GM18907 (cell line): ENCODE measurements at regions not wholly inside any gene's neighbourhood (a gene's known extent, or its start where the extent isn't known, plus 50 kb on each side); places are given as distances from the start of the nearest gene placed in this dataset.

Experiments
- ATAC-seq: cut with Tn5 transposase; IDR thresholded peaks from one replicate; pipeline ENCODE4 v1.9.1; 2021; ENCODE audit warnings: mild to moderate bottlenecking, moderate library complexity; ENCODE audit not compliant: unreplicated experiment

- ATAC-seq: no peak
Measured at GRCh38 chr1:228914700-228915099, 179.4 kb downstream of the RHOU start.

DNA sequence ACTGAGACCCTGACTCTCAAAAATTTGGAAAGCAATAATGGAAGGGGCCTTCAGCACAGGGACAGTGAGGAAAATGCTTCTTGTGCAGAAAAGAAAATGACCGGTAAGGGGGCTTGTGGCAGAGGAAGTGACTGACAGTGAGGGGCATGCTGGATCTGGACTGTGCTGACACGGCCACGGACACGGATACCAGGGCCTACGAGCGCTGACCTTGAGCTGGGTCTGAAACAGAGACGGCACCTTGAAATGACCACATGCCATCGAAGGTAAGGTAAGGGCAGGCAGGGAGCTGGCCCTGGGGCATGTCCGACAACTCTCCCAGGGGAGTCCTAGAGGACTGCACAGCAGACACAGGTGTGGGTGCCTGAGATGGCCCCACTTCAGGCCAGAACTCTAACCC, 182.1 kb downstream of the RHOU start:
- ATAC-seq: no peak

- no peak for ATAC-seq
Measured at GRCh38 chr1:228917755-228918154, 182.5 kb downstream of the RHOU start.

GRCh38 chr1:228918335-228918734, 183.1 kb downstream of the RHOU start:
- no peak for ATAC-seq

DNA sequence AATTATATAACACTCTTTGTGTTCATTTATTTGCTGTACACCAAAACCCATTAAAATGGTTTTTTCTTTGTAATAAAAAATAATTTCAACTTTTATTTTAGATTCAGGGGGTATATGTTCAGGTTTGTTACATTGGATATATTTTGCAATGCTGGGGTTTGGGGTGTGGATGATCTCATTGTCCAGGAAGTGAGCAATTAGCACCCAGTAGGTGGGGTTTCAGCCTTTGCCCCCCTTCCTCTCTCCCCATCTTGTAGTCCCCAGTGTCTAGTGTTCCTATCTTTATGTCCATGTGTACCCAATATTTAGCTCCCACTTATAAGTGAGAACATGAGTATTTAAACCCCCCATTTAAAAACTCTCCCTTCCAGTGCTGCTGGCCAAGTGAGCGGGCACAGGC, 184.6 kb downstream of the RHOU start:
- no peak for ATAC-seq

DNA sequence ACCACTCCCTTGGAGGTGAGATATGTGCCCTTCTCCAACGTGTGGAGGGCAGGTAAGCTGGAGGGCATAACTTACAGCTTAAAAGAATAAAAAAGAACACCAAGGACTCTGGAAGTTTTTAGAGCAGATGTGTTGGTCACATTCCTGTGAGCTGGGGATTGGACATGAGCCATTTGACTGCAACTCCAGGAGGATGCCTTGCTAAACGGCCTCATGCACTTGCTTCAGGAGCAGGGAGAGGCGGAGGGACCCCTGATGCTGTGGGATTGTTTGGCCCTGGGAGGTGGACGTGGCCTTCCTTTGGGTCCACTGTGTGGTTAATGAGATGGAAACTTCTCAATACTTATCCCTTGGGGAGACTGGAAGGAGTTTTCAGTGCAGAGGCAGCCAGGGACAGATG, 185.6 kb downstream of the RHOU start:
- no peak for ATAC-seq

GRCh38 chr1:228921481-228921880, 186.2 kb downstream of the RHOU start:
- no peak for ATAC-seq

DNA sequence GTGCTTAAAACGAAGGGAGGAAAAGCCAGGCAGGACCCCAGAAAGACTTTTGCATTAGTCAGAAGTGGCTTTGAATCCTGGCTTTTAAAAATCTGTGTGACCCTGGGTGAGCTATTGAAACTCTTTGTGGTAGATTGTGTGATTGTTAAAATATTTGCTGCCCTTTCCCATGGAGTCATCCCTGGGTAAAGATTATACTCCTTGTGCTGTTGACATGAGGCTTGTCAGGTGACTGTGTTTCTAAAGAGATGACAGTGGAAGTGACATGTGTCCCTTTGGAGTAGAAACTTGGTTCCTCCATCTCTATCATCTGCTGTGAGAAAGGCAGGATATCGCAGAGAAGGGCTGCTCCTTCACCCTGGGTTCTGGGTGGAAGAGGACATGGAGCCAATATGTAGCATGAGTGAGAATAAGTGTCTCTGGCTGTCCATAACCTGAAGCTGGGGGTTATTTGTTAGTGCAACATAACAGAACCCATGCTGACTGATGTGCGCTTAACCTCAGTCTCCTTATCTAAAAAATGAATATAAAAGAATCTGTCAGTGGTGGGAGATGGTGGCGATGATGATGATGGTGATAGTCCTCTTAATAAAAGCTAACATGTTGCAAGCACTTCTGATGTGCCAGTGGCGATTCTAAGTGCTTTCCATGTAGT, 187.6 kb downstream of the RHOU start:
- ATAC-seq: no peak

GRCh38 chr1:228923973-228924686, 188.9 kb downstream of the RHOU start:
- ATAC-seq: no peak

- ATAC-seq: no peak
Measured at GRCh38 chr1:228925691-228926090, 190.4 kb downstream of the RHOU start.

DNA sequence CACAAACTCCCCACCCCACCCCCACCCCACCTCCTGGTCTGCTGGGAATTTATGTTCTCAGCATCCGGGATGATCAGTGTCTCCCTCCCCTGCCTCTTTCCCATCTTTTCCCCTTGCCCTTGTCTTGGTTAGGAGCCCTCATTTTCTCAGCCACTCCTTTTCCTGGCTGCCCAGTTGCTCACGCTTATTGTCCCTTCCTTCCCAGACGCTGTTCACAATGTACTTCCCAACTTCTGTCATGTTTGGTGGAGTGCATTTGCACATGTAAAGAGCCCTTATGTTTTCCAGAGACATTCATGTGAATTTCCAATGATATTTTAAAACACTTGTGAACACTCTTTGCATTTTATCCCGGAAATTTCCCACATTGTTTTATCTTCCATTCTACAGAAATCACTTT, 192.1 kb downstream of the RHOU start:
- no peak for ATAC-seq

- no peak for ATAC-seq
Measured at GRCh38 chr1:228927946-228928898, 192.9 kb downstream of the RHOU start.

- ATAC-seq: no peak
Measured at GRCh38 chr1:228929476-228930027, 194.3 kb downstream of the RHOU start.

DNA sequence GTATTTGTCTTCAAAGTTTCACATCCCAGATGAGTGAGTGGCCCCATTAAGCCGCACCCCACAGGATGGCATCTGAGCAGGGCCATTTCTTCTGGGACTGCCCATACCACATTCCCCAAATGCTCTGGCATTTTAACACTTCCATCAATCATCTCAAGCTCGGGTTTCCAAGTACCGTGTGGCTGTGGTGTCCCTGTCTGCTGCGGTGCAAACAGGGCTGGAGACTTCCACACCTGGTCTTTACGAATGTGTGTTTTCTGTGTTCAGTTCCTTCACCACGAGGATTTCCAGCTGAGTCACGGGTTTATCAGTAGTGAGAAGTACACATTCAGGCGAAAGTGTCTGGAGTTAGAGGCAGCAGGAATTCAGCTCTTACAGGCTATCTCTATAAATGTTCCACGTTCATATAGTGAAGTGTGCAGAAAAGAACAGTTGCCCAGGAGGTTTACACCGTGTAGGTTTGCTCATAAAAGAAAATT, 195.2 kb downstream of the RHOU start:
- no peak for ATAC-seq

DNA sequence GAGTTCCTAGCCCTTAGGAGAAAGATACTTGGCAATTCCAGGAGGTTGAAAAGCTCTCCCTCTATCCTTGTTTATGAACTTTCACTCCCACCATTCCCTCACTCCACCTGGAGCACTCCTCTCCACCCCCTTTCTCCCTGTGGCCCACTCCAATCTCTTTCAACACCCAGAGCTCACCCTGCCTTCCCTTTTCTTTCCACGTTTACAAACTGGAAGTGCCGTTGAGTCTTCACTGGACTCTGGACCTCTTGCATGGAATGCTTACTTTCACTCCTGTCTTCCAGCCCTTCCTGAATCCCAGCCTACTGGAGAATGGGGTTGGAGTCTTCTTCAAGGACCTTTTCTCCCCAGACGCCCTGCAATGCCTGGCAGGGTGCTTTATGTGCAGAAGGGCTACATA, 198.5 kb downstream of the RHOU start:
- ATAC-seq: no peak

GRCh38 chr1:228935198-228935663, 200.0 kb downstream of the RHOU start:
- ATAC-seq: no peak

GRCh38 chr1:228935855-228936727, 200.8 kb downstream of the RHOU start:
- ATAC-seq: no peak

DNA sequence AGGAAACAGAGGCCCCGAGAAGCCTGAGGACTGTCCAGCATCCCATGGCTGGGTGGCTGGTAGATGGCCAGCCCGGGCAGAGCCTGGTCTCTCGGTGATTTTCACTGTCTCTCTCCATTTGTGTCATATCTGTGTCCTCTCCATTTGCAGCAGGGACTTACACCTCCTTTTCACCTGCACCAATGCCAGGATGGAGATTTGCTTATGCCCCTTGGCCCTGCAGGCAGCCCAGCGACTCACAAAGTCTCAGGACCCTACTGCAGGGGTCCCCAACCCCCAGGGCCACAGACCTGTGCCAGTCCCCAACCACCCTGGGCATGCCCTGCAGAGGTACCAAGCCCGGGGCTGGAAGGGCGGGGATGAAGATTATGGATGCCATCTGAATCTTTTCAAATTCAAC, 201.6 kb downstream of the RHOU start:
- no peak for ATAC-seq

GRCh38 chr1:228937351-228937750, 202.1 kb downstream of the RHOU start:
- ATAC-seq: no peak
